ENCODE measurements at regions not wholly inside any gene's neighbourhood (a gene's known extent, or its start where the extent isn't known, plus 50 kb on each side); places are given as distances from the start of the nearest gene placed in this dataset.

DNA sequence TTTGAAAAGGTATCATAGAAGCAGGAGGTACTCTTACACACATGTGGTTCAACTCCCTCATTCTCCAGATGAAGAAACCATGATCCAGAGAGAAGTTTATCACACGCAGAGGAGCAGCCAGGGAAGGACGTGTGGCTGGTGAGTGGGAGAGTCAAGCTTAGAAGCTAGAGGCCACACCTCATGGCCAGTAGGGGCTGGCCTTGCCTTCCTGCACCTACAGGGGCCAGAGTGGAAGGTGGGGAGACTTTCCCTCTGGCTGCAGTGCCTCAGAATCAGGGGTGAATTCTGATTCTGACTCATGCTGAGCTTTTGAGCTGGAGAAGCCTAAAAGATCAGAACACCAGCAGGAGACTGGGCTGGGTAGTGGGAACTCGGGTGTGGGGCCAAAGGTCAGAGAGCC is 1067.9 kb downstream of the BCL11B start:
- no peak overlapping the region for H3K27ac ChIP-seq
- peaks cover 67% of the 10 kb centered on the region for H3K27me3 ChIP-seq (ENCODE audit: insufficient read depth, low read depth, severe bottlenecking)

DNA sequence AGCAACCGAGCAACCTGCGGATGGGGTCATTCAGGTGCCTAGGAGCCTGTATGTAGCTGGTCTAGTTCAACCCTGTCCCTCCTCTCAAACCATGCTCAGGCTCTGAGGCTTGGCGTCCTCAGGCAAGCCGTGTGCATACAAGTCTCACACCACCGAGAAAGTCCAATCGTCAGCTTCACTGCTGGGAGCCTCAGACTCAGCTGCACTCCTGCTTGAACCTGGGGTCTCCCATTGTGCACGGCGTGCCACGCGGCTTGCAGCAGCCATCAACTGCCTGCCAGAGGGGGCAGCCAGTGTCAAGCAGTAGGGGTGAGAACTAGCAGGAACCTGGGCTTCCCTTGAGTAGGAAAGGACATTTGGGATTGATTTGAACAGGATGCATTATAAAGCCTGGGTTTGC is 1064.6 kb downstream of the BCL11B start:
- H3K27ac ChIP-seq, result no peak overlapping the region
- H3K36me3 ChIP-seq, result no peaks in the 10 kb centered on the region
- H3K27me3 ChIP-seq (ENCODE audit: insufficient read depth, low read depth, severe bottlenecking), result peaks cover 65% of the 10 kb centered on the region
- TF ChIP-seq, protein P1, sequence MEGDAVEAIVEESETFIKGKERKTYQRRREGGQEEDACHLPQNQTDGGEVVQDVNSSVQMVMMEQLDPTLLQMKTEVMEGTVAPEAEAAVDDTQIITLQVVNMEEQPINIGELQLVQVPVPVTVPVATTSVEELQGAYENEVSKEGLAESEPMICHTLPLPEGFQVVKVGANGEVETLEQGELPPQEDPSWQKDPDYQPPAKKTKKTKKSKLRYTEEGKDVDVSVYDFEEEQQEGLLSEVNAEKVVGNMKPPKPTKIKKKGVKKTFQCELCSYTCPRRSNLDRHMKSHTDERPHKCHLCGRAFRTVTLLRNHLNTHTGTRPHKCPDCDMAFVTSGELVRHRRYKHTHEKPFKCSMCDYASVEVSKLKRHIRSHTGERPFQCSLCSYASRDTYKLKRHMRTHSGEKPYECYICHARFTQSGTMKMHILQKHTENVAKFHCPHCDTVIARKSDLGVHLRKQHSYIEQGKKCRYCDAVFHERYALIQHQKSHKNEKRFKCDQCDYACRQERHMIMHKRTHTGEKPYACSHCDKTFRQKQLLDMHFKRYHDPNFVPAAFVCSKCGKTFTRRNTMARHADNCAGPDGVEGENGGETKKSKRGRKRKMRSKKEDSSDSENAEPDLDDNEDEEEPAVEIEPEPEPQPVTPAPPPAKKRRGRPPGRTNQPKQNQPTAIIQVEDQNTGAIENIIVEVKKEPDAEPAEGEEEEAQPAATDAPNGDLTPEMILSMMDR (IDR thresholded peaks at IDR 0.05; ENCODE audit: low read depth, low read length), result no peak
- H3K9me3 ChIP-seq (ENCODE audit: severe bottlenecking), result no peaks in the 10 kb centered on the region
- no peak overlapping the region for H3K4me3 ChIP-seq (ENCODE audit: low read depth, low read length)
- no peak for DNase-seq

More for the DNA sequence above, 1067.9 kb downstream of the BCL11B start:
- TF ChIP-seq, protein P1 (IDR thresholded peaks at IDR 0.05; ENCODE audit: low read depth, low read length), result no peak
- no peaks in the 10 kb centered on the region for H3K36me3 ChIP-seq
- no peak overlapping the region for H3K4me3 ChIP-seq (ENCODE audit: low read depth, low read length)
- H3K9me3 ChIP-seq (ENCODE audit: severe bottlenecking), result no peaks in the 10 kb centered on the region
- DNase-seq, result no peak

DNA sequence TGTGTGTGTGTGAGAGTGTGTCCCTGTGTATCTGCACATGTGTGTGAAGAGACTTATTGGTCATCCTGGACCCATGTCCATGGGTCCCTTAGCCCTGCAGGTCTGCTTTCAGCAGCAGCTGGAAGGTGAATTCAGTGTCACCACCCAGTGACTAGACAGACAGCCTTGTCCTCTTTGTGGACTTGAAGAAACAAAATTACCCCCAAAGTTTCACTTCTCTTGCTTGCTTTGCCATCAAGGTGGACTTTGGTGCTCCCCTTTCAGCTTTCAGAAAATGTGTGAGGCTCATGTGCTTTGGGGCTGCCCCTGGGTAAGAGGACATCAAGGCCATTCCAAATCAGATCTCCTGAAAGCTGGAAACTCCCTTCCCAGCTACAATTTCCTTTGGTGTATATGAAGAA is 1063.8 kb downstream of the BCL11B start:
- H3K9me3 ChIP-seq (ENCODE audit: severe bottlenecking), result no peaks in the 10 kb centered on the region
- no peak for DNase-seq
- H3K27ac ChIP-seq, result no peak overlapping the region
- TF ChIP-seq, protein P1 (IDR thresholded peaks at IDR 0.05; ENCODE audit: low read depth, low read length), result no peak
- no peaks in the 10 kb centered on the region for H3K36me3 ChIP-seq
- H3K27me3 ChIP-seq (ENCODE audit: insufficient read depth, low read depth, severe bottlenecking), result peaks cover 63% of the 10 kb centered on the region
- H3K4me3 ChIP-seq (ENCODE audit: low read depth, low read length), result no peak overlapping the region

DNA sequence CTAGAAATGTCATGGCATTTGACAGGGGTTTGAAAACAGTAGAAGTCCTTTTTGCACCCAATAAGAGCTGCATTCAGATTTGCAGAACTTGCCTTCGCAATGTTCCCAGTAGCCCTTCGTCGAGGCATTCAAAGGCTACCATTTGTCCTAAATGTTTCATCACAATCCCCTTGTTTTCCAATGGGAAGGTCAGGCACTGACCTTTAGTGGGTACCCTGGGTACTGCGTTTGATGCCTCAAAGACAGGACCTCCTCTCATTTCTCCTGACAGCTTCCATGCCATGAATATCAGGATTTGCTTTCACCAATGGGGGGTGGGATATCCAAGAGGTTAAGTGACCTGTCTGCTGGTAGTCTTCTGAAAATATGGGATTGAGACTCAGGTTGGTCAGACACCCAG is 1063.1 kb downstream of the BCL11B start:
- Histone ChIP-seq H3K27me3 (ENCODE audit: insufficient read depth, low read depth, severe bottlenecking) (peaks cover 63% of the 10 kb centered on the region), H3K9me3 (ENCODE audit: severe bottlenecking) (no peaks in the 10 kb centered on the region), H3K27ac (no peak overlapping the region), H3K4me3 (ENCODE audit: low read depth, low read length) (no peak overlapping the region), H3K36me3 (no peaks in the 10 kb centered on the region)
- TF ChIP-seq, protein P1 (IDR thresholded peaks at IDR 0.05; ENCODE audit: low read depth, low read length), result no peak
- no peak for DNase-seq

DNA sequence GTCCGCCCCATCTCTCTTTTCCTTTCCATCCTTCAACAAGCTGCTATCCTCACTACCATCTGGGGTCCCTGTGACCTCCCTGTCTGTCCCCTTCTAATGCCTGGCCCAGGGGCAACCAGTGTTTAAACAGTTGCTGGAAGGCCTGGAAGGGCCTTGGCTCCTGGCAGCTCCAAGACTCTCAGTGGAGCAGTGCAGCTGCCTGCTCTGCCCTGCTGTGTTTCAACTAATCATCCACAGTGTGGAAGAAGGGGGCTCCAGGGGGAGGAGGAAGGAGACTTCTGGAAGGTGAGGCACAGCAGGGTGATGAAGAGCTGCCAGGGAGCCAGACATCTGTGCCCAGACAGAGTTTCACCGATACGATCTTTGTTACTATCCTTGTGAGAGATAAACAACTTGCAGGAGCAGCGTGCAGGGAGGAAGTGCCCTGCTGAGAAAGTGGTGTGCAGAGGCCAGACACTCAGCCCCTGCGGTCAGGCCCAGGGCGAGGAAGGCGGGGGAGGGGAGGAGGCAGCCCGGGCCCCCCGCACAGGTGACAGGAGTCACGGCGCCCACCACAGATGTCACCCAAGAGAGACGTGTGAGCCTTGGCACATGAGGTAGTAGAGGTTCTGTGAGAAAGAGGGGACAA is 1061.8 kb downstream of the BCL11B start:
- TF ChIP-seq, protein P1 (IDR thresholded peaks at IDR 0.05; ENCODE audit: low read depth, low read length), result no peak
- Histone ChIP-seq H3K27me3 (ENCODE audit: insufficient read depth, low read depth, severe bottlenecking) (peaks cover 62% of the 10 kb centered on the region), H3K36me3 (no peaks in the 10 kb centered on the region), H3K27ac (no peak overlapping the region), H3K9me3 (ENCODE audit: severe bottlenecking) (no peaks in the 10 kb centered on the region), H3K4me3 (ENCODE audit: low read depth, low read length) (no peak overlapping the region)
- no peak for DNase-seq

DNA sequence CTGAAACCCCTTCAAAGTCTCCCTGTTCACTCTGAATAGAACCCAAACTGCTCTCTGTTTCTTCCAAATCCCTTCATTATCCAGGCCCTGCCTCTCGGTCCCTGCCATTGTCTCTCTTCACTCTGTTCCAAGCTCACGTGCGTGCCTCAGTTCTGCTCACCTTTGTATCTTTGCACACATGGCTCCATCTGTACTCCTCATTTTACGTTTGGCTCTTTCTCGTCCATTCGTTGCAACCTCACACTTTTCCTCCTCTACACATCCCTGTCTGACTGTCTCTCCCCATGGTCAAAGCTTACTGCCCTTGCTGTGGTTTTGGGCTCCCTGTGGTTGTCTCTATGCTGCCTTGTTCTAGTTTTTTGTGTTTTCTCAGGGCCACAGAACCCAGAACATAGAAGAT is 1054.5 kb downstream of the BCL11B start:
- Histone ChIP-seq H3K27ac (no peak overlapping the region), H3K27me3 (ENCODE audit: insufficient read depth, low read depth, severe bottlenecking) (peaks cover 81% of the 10 kb centered on the region), H3K4me3 (ENCODE audit: low read depth, low read length) (no peak overlapping the region), H3K36me3 (no peaks in the 10 kb centered on the region), H3K9me3 (ENCODE audit: severe bottlenecking) (no peaks in the 10 kb centered on the region)
- TF ChIP-seq, protein P1 (IDR thresholded peaks at IDR 0.05; ENCODE audit: low read depth, low read length), result no peak
- DNase-seq, result no peak
